Neural cell (in vitro differentiated cells): ENCODE measurements at regions not wholly inside any gene's neighbourhood (a gene's known extent, or its start where the extent isn't known, plus 50 kb on each side); places are given as distances from the start of the nearest gene placed in this dataset.

ENCODE experiments used
- H2AFZ ChIP-seq: fragments of 200-600, 300-800 bp; sonication (generic), shearing (Covaris generic); 2 replicates; pipeline ENCODE4 v1.6.0; 2014; ENCODE audit warnings: low read depth, mild to moderate bottlenecking, antibody characterized with exemption, low read length, moderate library complexity
- H3F3A ChIP-seq: fragments of 200-600 bp; shearing (Covaris generic); 2 replicates; pipeline ENCODE4 v1.6.1; 2016; ENCODE audit warnings: mild to moderate bottlenecking, moderate library complexity, mixed read lengths, antibody characterized with exemption, low read length; ENCODE audit not compliant: insufficient read depth, poor library complexity, severe bottlenecking
- H3K27ac ChIP-seq: fragments of 200-600, 300-800 bp; sonication (generic), shearing (Covaris generic); 2 replicates; pipeline ENCODE4 v1.5.1; 2014; ENCODE audit warnings: mild to moderate bottlenecking, low read length, moderate library complexity
- H3K27me3 ChIP-seq: fragments of 300-800, 200-600 bp; sonication (generic), shearing (Covaris generic); 2 replicates; pipeline ENCODE4 v1.6.0; 2014; ENCODE audit warnings: mild to moderate bottlenecking, low read depth, low read length, moderate library complexity; ENCODE audit not compliant: insufficient read depth
- H3K36me3 ChIP-seq: fragments of 300-800, 200-600 bp; sonication (generic), shearing (Covaris generic); 2 replicates; pipeline ENCODE4 v1.5.1; 2014; ENCODE audit warnings: mild to moderate bottlenecking, antibody characterized with exemption, low read length, moderate library complexity; ENCODE audit not compliant: insufficient read depth
- H3K4me2 ChIP-seq: fragments of 300-800, 200-600 bp; sonication (generic), shearing (Covaris generic); 2 replicates; pipeline ENCODE4 v1.6.0; 2014; ENCODE audit warnings: mild to moderate bottlenecking, low read length
- H3K4me3 ChIP-seq: fragments of 300-800, 200-600 bp; sonication (generic), shearing (Covaris generic); 2 replicates; pipeline ENCODE4 v1.5.1; 2014; ENCODE audit warnings: mild to moderate bottlenecking, low read length, moderate library complexity
- H3K79me2 ChIP-seq: fragments of 200-600 bp; shearing (Covaris generic); replicated peaks from 2 replicates; pipeline ENCODE4 v1.6.0; 2014; ENCODE audit warnings: mild to moderate bottlenecking, low read length, moderate library complexity; ENCODE audit not compliant: insufficient read depth
- H3K9ac ChIP-seq: fragments of 300-800, 200-600 bp; sonication (generic), shearing (Covaris generic); 2 replicates; pipeline ENCODE4 v1.6.1; 2016; ENCODE audit warnings: mild to moderate bottlenecking, low read length, mixed read lengths
- H3K9me2 ChIP-seq: fragments of 200-600 bp; shearing (Covaris generic); 2 replicates; pipeline ENCODE4 v1.6.1; 2016; ENCODE audit warnings: mild to moderate bottlenecking, low read length, mixed read lengths; ENCODE audit not compliant: insufficient read depth
- H3K9me3 ChIP-seq: fragments of 200-600, 300-800 bp; sonication (generic), shearing (Covaris generic); 2 replicates; pipeline ENCODE4 v1.6.1; 2016; ENCODE audit warnings: mild to moderate bottlenecking, mixed run types, low read length, moderate library complexity, mixed read lengths
- H4K20me1 ChIP-seq: fragments of 200-600 bp; shearing (Covaris generic); 2 replicates; pipeline ENCODE4 v1.6.1; 2016; ENCODE audit warnings: mild to moderate bottlenecking, mixed run types; ENCODE audit not compliant: insufficient read depth
- EP300 ChIP-seq: fragments of 450-650 bp; conservative IDR thresholded peaks from 2 replicates; pipeline ENCODE4 v1.6.1; 2014; ENCODE audit warnings: antibody characterized with exemption, mild to moderate bottlenecking, moderate library complexity; ENCODE audit not compliant: poor library complexity, severe bottlenecking
- EZH2 ChIP-seq: fragments of 200-600, 300-800 bp; shearing (Covaris generic), sonication (generic); IDR thresholded peaks from 2 replicates; pipeline ENCODE4 v1.6.1; 2014; ENCODE audit warnings: antibody characterized with exemption, low read length, borderline replicate concordance, mild to moderate bottlenecking; ENCODE audit not compliant: insufficient read depth, poor library complexity, severe bottlenecking
- MXI1 ChIP-seq: fragments of 450-650 bp; conservative IDR thresholded peaks from 2 replicates; pipeline ENCODE4 v1.6.1; 2014; ENCODE audit warnings: antibody characterized with exemption, mild to moderate bottlenecking; ENCODE audit not compliant: poor library complexity, severe bottlenecking
- POLR2AphosphoS5 ChIP-seq: IDR thresholded peaks from 2 replicates; pipeline ENCODE4 v1.6.1; 2012
- RAD21 ChIP-seq: fragments of 450-650 bp; conservative IDR thresholded peaks from 2 replicates; pipeline ENCODE4 v1.6.1; 2014; ENCODE audit warnings: antibody characterized with exemption, mild to moderate bottlenecking, moderate library complexity
- SMC3 ChIP-seq: fragments of 450-650 bp; conservative IDR thresholded peaks from 2 replicates; pipeline ENCODE4 v1.6.1; 2014; ENCODE audit warnings: antibody characterized with exemption, mild to moderate bottlenecking, moderate library complexity; ENCODE audit not compliant: poor library complexity
- TAF1 ChIP-seq: IDR thresholded peaks from 2 replicates; pipeline ENCODE4 v1.6.1; 2012; ENCODE audit warnings: low read depth
- TF ChIP-seq, protein P1 (sequence below): fragments of 450-650 bp; IDR thresholded peaks from 2 replicates; pipeline ENCODE4 v1.5.1; 2014; ENCODE audit warnings: antibody characterized with exemption, mild to moderate bottlenecking, moderate library complexity; ENCODE audit not compliant: poor library complexity, severe bottlenecking
- TF ChIP-seq, protein P2 (sequence below): IDR thresholded peaks from 2 replicates; pipeline ENCODE4 v1.6.1; 2012; ENCODE audit warnings: borderline replicate concordance

DNA sequence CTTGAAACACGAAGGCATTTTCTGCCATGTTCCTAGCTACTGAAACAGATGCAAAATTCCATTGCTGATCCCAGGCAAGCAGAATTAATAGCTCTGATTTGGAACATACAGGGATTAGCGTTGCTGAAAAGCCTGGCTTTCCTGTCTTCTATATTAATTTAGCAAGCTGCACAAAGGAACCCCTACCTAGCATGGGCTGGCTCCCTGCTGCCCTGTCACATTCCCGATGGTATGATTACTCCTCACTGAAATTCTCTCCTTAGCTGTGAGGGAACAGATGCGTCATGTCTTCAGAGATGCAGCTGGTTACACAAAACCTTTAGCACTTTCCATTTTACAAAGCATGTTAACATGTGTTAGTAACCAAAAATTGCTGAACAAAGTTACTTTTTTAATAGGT, 878.9 kb downstream of the TYW1 start:
- H3K4me2 ChIP-seq = no peak overlapping the region
- TF ChIP-seq POLR2AphosphoS5 = peak; percentile 56
- no peak for TF ChIP-seq RAD21
- no peak for TF ChIP-seq EZH2
- TF ChIP-seq TAF1 = no peak
- no peak for TF ChIP-seq SMC3
- TF ChIP-seq, protein P1, sequence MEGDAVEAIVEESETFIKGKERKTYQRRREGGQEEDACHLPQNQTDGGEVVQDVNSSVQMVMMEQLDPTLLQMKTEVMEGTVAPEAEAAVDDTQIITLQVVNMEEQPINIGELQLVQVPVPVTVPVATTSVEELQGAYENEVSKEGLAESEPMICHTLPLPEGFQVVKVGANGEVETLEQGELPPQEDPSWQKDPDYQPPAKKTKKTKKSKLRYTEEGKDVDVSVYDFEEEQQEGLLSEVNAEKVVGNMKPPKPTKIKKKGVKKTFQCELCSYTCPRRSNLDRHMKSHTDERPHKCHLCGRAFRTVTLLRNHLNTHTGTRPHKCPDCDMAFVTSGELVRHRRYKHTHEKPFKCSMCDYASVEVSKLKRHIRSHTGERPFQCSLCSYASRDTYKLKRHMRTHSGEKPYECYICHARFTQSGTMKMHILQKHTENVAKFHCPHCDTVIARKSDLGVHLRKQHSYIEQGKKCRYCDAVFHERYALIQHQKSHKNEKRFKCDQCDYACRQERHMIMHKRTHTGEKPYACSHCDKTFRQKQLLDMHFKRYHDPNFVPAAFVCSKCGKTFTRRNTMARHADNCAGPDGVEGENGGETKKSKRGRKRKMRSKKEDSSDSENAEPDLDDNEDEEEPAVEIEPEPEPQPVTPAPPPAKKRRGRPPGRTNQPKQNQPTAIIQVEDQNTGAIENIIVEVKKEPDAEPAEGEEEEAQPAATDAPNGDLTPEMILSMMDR = no peak
- no peak for TF ChIP-seq MXI1
- TF ChIP-seq, protein P2, sequence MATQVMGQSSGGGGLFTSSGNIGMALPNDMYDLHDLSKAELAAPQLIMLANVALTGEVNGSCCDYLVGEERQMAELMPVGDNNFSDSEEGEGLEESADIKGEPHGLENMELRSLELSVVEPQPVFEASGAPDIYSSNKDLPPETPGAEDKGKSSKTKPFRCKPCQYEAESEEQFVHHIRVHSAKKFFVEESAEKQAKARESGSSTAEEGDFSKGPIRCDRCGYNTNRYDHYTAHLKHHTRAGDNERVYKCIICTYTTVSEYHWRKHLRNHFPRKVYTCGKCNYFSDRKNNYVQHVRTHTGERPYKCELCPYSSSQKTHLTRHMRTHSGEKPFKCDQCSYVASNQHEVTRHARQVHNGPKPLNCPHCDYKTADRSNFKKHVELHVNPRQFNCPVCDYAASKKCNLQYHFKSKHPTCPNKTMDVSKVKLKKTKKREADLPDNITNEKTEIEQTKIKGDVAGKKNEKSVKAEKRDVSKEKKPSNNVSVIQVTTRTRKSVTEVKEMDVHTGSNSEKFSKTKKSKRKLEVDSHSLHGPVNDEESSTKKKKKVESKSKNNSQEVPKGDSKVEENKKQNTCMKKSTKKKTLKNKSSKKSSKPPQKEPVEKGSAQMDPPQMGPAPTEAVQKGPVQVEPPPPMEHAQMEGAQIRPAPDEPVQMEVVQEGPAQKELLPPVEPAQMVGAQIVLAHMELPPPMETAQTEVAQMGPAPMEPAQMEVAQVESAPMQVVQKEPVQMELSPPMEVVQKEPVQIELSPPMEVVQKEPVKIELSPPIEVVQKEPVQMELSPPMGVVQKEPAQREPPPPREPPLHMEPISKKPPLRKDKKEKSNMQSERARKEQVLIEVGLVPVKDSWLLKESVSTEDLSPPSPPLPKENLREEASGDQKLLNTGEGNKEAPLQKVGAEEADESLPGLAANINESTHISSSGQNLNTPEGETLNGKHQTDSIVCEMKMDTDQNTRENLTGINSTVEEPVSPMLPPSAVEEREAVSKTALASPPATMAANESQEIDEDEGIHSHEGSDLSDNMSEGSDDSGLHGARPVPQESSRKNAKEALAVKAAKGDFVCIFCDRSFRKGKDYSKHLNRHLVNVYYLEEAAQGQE = peak; percentile 99
- TF ChIP-seq EP300 = peak; percentile 19
- no peak overlapping the region for H2AFZ ChIP-seq
- no peaks in the 10 kb centered on the region for H4K20me1 ChIP-seq
- H3F3A ChIP-seq = no peaks in the 10 kb centered on the region
- no peaks in the 10 kb centered on the region for H3K9me2 ChIP-seq
- no peaks in the 10 kb centered on the region for H3K9me3 ChIP-seq
- H3K79me2 ChIP-seq = no peaks in the 10 kb centered on the region
- H3K27me3 ChIP-seq = no peaks in the 10 kb centered on the region
- peak overlapping the region; percentile 5 for H3K4me3 ChIP-seq
- no peaks in the 10 kb centered on the region for H3K36me3 ChIP-seq
- no peak overlapping the region for H3K27ac ChIP-seq
- no peak overlapping the region for H3K9ac ChIP-seq

DNA sequence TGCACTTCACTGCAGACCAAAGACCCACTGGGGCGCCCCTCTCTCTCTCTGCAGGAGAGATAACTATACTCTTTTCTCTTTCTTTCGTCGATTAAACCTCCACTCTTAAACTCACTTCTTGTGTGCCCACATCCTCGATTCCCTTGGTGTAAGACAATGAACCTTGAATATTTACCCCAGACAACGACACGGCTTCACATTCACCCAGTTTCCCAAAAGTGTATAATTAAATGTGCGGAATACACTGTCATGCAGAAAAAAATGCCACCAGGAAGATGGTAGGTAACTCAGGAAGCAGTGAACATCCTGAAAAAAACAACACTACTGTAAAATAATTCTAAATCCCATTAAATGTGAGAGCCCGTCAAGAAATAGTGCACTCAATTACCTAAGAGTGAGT, 882.2 kb downstream of the TYW1 start:
- Histone ChIP-seq H3K9me3 (no peaks in the 10 kb centered on the region), H3K79me2 (no peaks in the 10 kb centered on the region), H3K4me3 (no peak overlapping the region), H3K9ac (no peak overlapping the region), H2AFZ (no peak overlapping the region), H3K27ac (no peak overlapping the region), H3F3A (no peaks in the 10 kb centered on the region), H3K36me3 (no peaks in the 10 kb centered on the region), H3K27me3 (no peaks in the 10 kb centered on the region), H3K9me2 (no peaks in the 10 kb centered on the region), H3K4me2 (no peak overlapping the region), H4K20me1 (no peaks in the 10 kb centered on the region)
- TF ChIP-seq SMC3 (no peak), RAD21 (no peak), TAF1 (no peak), EZH2 (no peak), EP300 (no peak), POLR2AphosphoS5 (no peak), MXI1 (no peak)
- TF ChIP-seq, protein P1 = no peak
- TF ChIP-seq, protein P2 = no peak
